ENCODE measurements at regions not wholly inside any gene's neighbourhood (a gene's known extent, or its start where the extent isn't known, plus 50 kb on each side); places are given as distances from the start of the nearest gene placed in this dataset.
"Not testable (repeated sequence)": the region's sequence is repeated elsewhere in the genome, so short reads cannot be mapped to it uniquely, and the experiment has no call there.

GRCh38 chr2:126975671-126976655 is 77.3 kb downstream of the TEX51 start:
- Histone ChIP-seq H3K4me1 (ENCODE audit: control insufficient read depth, insufficient read depth, low read length, unreplicated experiment) (no peaks in the 10 kb centered on the region), H3K79me2 (ENCODE audit: control insufficient read depth, insufficient read depth, low read length, unreplicated experiment) (no peaks in the 10 kb centered on the region), H3K27ac (ENCODE audit: low read depth, low read length) (no peak overlapping the region), H2AFZ (ENCODE audit: low read length, unreplicated experiment) (no peak overlapping the region), H3K4me3 (ENCODE audit: low read depth, low read length) (no peak overlapping the region), H3K36me3 (ENCODE audit: insufficient read depth, low read length) (no peaks in the 10 kb centered on the region), H3K27me3 (ENCODE audit: insufficient read depth, low read length) (peaks cover 36% of the 10 kb centered on the region)

- Histone ChIP-seq H3K27ac (ENCODE audit: low read depth, low read length) (no peak overlapping the region), H3K27me3 (ENCODE audit: insufficient read depth, low read length) (peaks cover 38% of the 10 kb centered on the region), H3K4me1 (ENCODE audit: control insufficient read depth, insufficient read depth, low read length, unreplicated experiment) (no peaks in the 10 kb centered on the region), H2AFZ (ENCODE audit: low read length, unreplicated experiment) (no peak overlapping the region), H3K4me3 (ENCODE audit: low read depth, low read length) (no peak overlapping the region), H3K36me3 (ENCODE audit: insufficient read depth, low read length) (no peaks in the 10 kb centered on the region), H3K79me2 (ENCODE audit: control insufficient read depth, insufficient read depth, low read length, unreplicated experiment) (no peaks in the 10 kb centered on the region)
These were observed 78.1 kb downstream of the TEX51 start for GRCh38 chr2:126976721-126977328.

GRCh38 chr2:126978333-126978732 is 79.6 kb downstream of the TEX51 start:
- Histone ChIP-seq H3K79me2 (ENCODE audit: control insufficient read depth, insufficient read depth, low read length, unreplicated experiment) (no peaks in the 10 kb centered on the region), H3K27ac (ENCODE audit: low read depth, low read length) (no peak overlapping the region), H2AFZ (ENCODE audit: low read length, unreplicated experiment) (no peak overlapping the region), H3K36me3 (ENCODE audit: insufficient read depth, low read length) (no peaks in the 10 kb centered on the region), H3K4me3 (ENCODE audit: low read depth, low read length) (no peak overlapping the region), H3K27me3 (ENCODE audit: insufficient read depth, low read length) (peaks cover 30% of the 10 kb centered on the region), H3K4me1 (ENCODE audit: control insufficient read depth, insufficient read depth, low read length, unreplicated experiment) (no peaks in the 10 kb centered on the region)

- Histone ChIP-seq H3K27ac (ENCODE audit: low read depth, low read length) (no peak overlapping the region), H3K79me2 (ENCODE audit: control insufficient read depth, insufficient read depth, low read length, unreplicated experiment) (no peaks in the 10 kb centered on the region), H3K4me1 (ENCODE audit: control insufficient read depth, insufficient read depth, low read length, unreplicated experiment) (no peaks in the 10 kb centered on the region), H2AFZ (ENCODE audit: low read length, unreplicated experiment) (no peak overlapping the region), H3K36me3 (ENCODE audit: insufficient read depth, low read length) (no peaks in the 10 kb centered on the region), H3K27me3 (ENCODE audit: insufficient read depth, low read length) (peaks cover 29% of the 10 kb centered on the region), H3K4me3 (ENCODE audit: low read depth, low read length) (no peak overlapping the region)
These were observed 80.6 kb downstream of the TEX51 start for GRCh38 chr2:126979039-126980003.

GRCh38 chr2:126981476-126981875 is 82.8 kb downstream of the TEX51 start:
- H3K36me3 ChIP-seq (ENCODE audit: insufficient read depth, low read length), result no peaks in the 10 kb centered on the region
- H3K27me3 ChIP-seq (ENCODE audit: insufficient read depth, low read length), result peaks cover 37% of the 10 kb centered on the region
- H3K4me1 ChIP-seq (ENCODE audit: control insufficient read depth, insufficient read depth, low read length, unreplicated experiment), result no peaks in the 10 kb centered on the region
- no peaks in the 10 kb centered on the region for H3K79me2 ChIP-seq (ENCODE audit: control insufficient read depth, insufficient read depth, low read length, unreplicated experiment)
- H2AFZ ChIP-seq (ENCODE audit: low read length, unreplicated experiment), result no peak overlapping the region
- H3K27ac ChIP-seq (ENCODE audit: low read depth, low read length), result no peak overlapping the region
- H3K4me3 ChIP-seq (ENCODE audit: low read depth, low read length), result no peak overlapping the region

- Histone ChIP-seq H3K27me3 (ENCODE audit: insufficient read depth, low read length) (peaks cover 50% of the 10 kb centered on the region), H3K4me1 (ENCODE audit: control insufficient read depth, insufficient read depth, low read length, unreplicated experiment) (no peaks in the 10 kb centered on the region), H3K36me3 (ENCODE audit: insufficient read depth, low read length) (no peaks in the 10 kb centered on the region), H3K79me2 (ENCODE audit: control insufficient read depth, insufficient read depth, low read length, unreplicated experiment) (no peaks in the 10 kb centered on the region), H3K4me3 (ENCODE audit: low read depth, low read length) (no peak overlapping the region), H3K27ac (ENCODE audit: low read depth, low read length) (no peak overlapping the region), H2AFZ (ENCODE audit: low read length, unreplicated experiment) (no peak overlapping the region)
These were observed 84.2 kb downstream of the TEX51 start for GRCh38 chr2:126982935-126983334.

- no peak overlapping the region for H3K27ac ChIP-seq (ENCODE audit: low read depth, low read length)
These were observed 88.0 kb downstream of the TEX51 start for GRCh38 chr2:126986631-126987187.

GRCh38 chr2:126988482-126988881 is 89.8 kb downstream of the TEX51 start:
- Histone ChIP-seq H3K27ac (ENCODE audit: low read depth, low read length) (no peak overlapping the region), H3K27me3 (ENCODE audit: insufficient read depth, low read length) (peaks cover 70% of the 10 kb centered on the region), H3K36me3 (ENCODE audit: insufficient read depth, low read length) (no peaks in the 10 kb centered on the region), H2AFZ (ENCODE audit: low read length, unreplicated experiment) (no peak overlapping the region), H3K4me1 (ENCODE audit: control insufficient read depth, insufficient read depth, low read length, unreplicated experiment) (no peaks in the 10 kb centered on the region), H3K4me3 (ENCODE audit: low read depth, low read length) (no peak overlapping the region), H3K79me2 (ENCODE audit: control insufficient read depth, insufficient read depth, low read length, unreplicated experiment) (no peaks in the 10 kb centered on the region)

More at GRCh38 chr2:126986631-126987187, 88.0 kb downstream of the TEX51 start:
- Histone ChIP-seq H3K4me3 (ENCODE audit: low read depth, low read length) (no peak overlapping the region), H3K36me3 (ENCODE audit: insufficient read depth, low read length) (no peaks in the 10 kb centered on the region), H2AFZ (ENCODE audit: low read length, unreplicated experiment) (no peak overlapping the region), H3K27me3 (ENCODE audit: insufficient read depth, low read length) (peaks cover 68% of the 10 kb centered on the region), H3K4me1 (ENCODE audit: control insufficient read depth, insufficient read depth, low read length, unreplicated experiment) (no peaks in the 10 kb centered on the region), H3K79me2 (ENCODE audit: control insufficient read depth, insufficient read depth, low read length, unreplicated experiment) (no peaks in the 10 kb centered on the region)

- not testable (repeated sequence) for H3K4me1 ChIP-seq (ENCODE audit: control insufficient read depth, insufficient read depth, low read length, unreplicated experiment); H2AFZ ChIP-seq (ENCODE audit: low read length, unreplicated experiment); H3K4me3 ChIP-seq (ENCODE audit: low read depth, low read length); H3K36me3 ChIP-seq (ENCODE audit: insufficient read depth, low read length); H3K27ac ChIP-seq (ENCODE audit: low read depth, low read length); H3K79me2 ChIP-seq (ENCODE audit: control insufficient read depth, insufficient read depth, low read length, unreplicated experiment)
- peaks cover 66% of the 10 kb centered on the region for H3K27me3 ChIP-seq (ENCODE audit: insufficient read depth, low read length)
These were observed 90.4 kb downstream of the TEX51 start for GRCh38 chr2:126989064-126989463.

- H3K4me1 ChIP-seq (ENCODE audit: control insufficient read depth, insufficient read depth, low read length, unreplicated experiment), result no peaks in the 10 kb centered on the region
- peaks cover 61% of the 10 kb centered on the region for H3K27me3 ChIP-seq (ENCODE audit: insufficient read depth, low read length)
- no peak overlapping the region for H3K4me3 ChIP-seq (ENCODE audit: low read depth, low read length)
- no peak overlapping the region for H3K27ac ChIP-seq (ENCODE audit: low read depth, low read length)
- H3K79me2 ChIP-seq (ENCODE audit: control insufficient read depth, insufficient read depth, low read length, unreplicated experiment), result no peaks in the 10 kb centered on the region
- no peaks in the 10 kb centered on the region for H3K36me3 ChIP-seq (ENCODE audit: insufficient read depth, low read length)
- no peak overlapping the region for H2AFZ ChIP-seq (ENCODE audit: low read length, unreplicated experiment)
These were observed 91.5 kb downstream of the TEX51 start for GRCh38 chr2:126990200-126990599.
